Breast epithelium (tissue), 3 donors: ENCODE measurements at regions not wholly inside any gene's neighbourhood (a gene's known extent, or its start where the extent isn't known, plus 50 kb on each side); places are given as distances from the start of the nearest gene placed in this dataset.

Experiments used
- CTCF ChIP-seq, 3 donors: fragments of 450-650 bp; IDR thresholded peaks; one replicate each; pipeline ENCODE4 v1.5.1; 2016 to 2017; ENCODE audit warnings: antibody characterized with exemption in 3 of 3, mild to moderate bottlenecking in 3 of 3, moderate library complexity in 3 of 3
- POLR2A ChIP-seq: fragments of 450-650 bp; IDR thresholded peaks from one replicate; pipeline ENCODE4 v1.6.1; 2016; ENCODE audit warnings: antibody characterized with exemption, mild to moderate bottlenecking, moderate library complexity

GRCh38 chr20:5442101-5442500, 125.3 kb upstream of the PROKR2 start:
- no peak for TF ChIP-seq POLR2A
- no peak for TF ChIP-seq CTCF (IDR thresholded peaks at IDR 0.05)
